T-helper 2 cell (primary cell): ENCODE measurements at regions not wholly inside any gene's neighbourhood (a gene's known extent, or its start where the extent isn't known, plus 50 kb on each side); places are given as distances from the start of the nearest gene placed in this dataset.
"Not testable (repeated sequence)": the region's sequence is repeated elsewhere in the genome, so short reads cannot be mapped to it uniquely, and the experiment has no call there.

Experiments used
- DNase-seq, 5 experiments: peaks; one replicate each; pipeline versions ENCODE4 v3.0.0 to v3.0.0-alpha.2; 2012 to 2022

DNA sequence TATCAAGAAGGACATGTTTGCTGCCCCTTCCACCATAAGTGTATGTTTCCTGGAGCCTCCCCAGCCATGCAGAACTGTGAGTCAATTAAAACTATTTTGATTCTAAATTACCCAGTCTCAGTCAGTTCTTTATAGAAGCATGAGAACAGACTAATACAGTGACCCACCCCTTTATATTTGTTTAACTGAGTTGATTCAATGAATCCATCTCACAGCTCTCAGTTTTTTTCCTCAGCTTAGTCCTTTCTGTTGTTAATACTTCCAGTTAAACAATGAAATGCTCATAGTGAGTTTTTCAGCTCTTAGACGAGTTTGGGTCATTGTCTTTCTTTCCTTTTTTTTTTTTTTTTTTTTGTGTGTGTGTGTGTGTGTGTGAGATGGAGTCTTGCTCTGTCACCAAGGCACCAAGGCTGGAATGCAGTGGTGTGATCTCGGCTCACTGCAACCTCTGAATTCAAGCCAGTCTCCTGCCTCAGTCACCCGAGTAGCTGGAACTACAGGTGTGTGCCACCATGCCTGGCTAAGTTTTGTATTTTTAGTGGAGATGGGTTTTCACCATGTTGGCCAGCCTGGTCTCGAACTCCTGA is 417.9 kb upstream of the ZNG1F start:
- DNase-seq = not testable (repeated sequence)

GRCh38 chr9:41565572-41565971 is 376.5 kb upstream of the ZNG1F start:
- DNase-seq = not testable (repeated sequence)
